CD14-positive monocyte (primary cell): ENCODE measurements at regions not wholly inside any gene's neighbourhood (a gene's known extent, or its start where the extent isn't known, plus 50 kb on each side); places are given as distances from the start of the nearest gene placed in this dataset.

Experiments used
- DNase-seq, 3 donors: peaks; one replicate each; pipeline ENCODE4 v3.0.0-alpha.2; 2011 to 2022
- H2AFZ ChIP-seq: 2 replicates; pipeline ENCODE4 v1.6.0; 2012; ENCODE audit warnings: mild to moderate bottlenecking, low read depth, low read length, inconsistent platforms; ENCODE audit not compliant: insufficient read depth, poor library complexity, severe bottlenecking
- H3K27ac ChIP-seq, 2 donors: 1 replicate in 1 of 2; 2 replicates in 1 of 2; pipeline ENCODE4 v1.5.1; 2012 to 2013; ENCODE audit warnings: low read length in 2 of 2, control low read depth in 1 of 2, inconsistent platforms in 1 of 2, low read depth in 1 of 2, mild to moderate bottlenecking in 1 of 2
- H3K27me3 ChIP-seq, 2 donors: one replicate each; pipeline versions ENCODE4 v1.6.0 to v1.6.1; 2011 to 2013; ENCODE audit warnings: low read length in 2 of 2; ENCODE audit not compliant: control insufficient read depth in 2 of 2, insufficient read depth in 2 of 2
- H3K36me3 ChIP-seq, 2 donors: replicated peaks in 1 of 2; 1 replicate in 1 of 2; 2 replicates in 1 of 2; pipeline versions ENCODE4 v1.5.1 to v1.6.1; 2012 to 2013; ENCODE audit warnings: low read length in 2 of 2, control low read depth in 1 of 2, inconsistent platforms in 1 of 2, mild to moderate bottlenecking in 1 of 2; ENCODE audit not compliant: insufficient read depth in 2 of 2, control insufficient read depth in 1 of 2
- H3K4me1 ChIP-seq, 2 donors: 1 replicate in 1 of 2; 2 replicates in 1 of 2; pipeline versions ENCODE4 v1.5.1 to v1.6.1; 2012 to 2013; ENCODE audit warnings: low read length in 2 of 2, control low read depth in 1 of 2, inconsistent platforms in 1 of 2, mild to moderate bottlenecking in 1 of 2, moderate library complexity in 1 of 2; ENCODE audit not compliant: insufficient read depth in 2 of 2, control insufficient read depth in 1 of 2
- H3K4me2 ChIP-seq: replicated peaks from 2 replicates; pipeline ENCODE3; 2012; ENCODE audit warnings: low read length, moderate library complexity, mild to moderate bottlenecking; ENCODE audit not compliant: poor library complexity, severe bottlenecking; ENCODE audit errors: extremely low read depth
- H3K4me3 ChIP-seq, 3 experiments: fragments of 200-600 bp in 1 of 3; sonication (generic) in 1 of 3; replicated peaks in 1 of 3; 1 replicate in 2 of 3; 2 replicates in 1 of 3; pipeline ENCODE4 v1.5.1; 2011 to 2013; ENCODE audit warnings: low read length in 3 of 3, mild to moderate bottlenecking in 3 of 3, control low read depth in 2 of 3, low read depth in 2 of 3, inconsistent platforms in 1 of 3, moderate library complexity in 1 of 3
- H3K79me2 ChIP-seq: 2 replicates; pipeline ENCODE4 v1.6.0; 2012; ENCODE audit warnings: mild to moderate bottlenecking, control low read depth, inconsistent platforms, low read length, moderate library complexity; ENCODE audit not compliant: insufficient read depth
- H3K9ac ChIP-seq: 2 replicates; pipeline ENCODE4 v1.6.0; 2017; ENCODE audit warnings: low read length, mild to moderate bottlenecking; ENCODE audit not compliant: insufficient read depth, poor library complexity, severe bottlenecking
- H3K9me3 ChIP-seq, 2 donors: replicated peaks in 1 of 2; 1 replicate in 1 of 2; 2 replicates in 1 of 2; pipeline versions ENCODE4 v1.5.1 to v1.6.1; 2012 to 2013; ENCODE audit warnings: low read length in 2 of 2, control low read depth in 1 of 2; ENCODE audit not compliant: control insufficient read depth in 1 of 2, insufficient read depth in 1 of 2
- H4K20me1 ChIP-seq: 2 replicates; pipeline ENCODE4 v1.6.0; 2012; ENCODE audit warnings: mild to moderate bottlenecking, low read length, control low read depth, moderate library complexity; ENCODE audit not compliant: insufficient read depth
- H3K27ac Mint-ChIP-seq, 7 donors: one replicate each; pipeline ENCODE4 v1.8.0; 2020; ENCODE audit warnings: mild to moderate bottlenecking in 7 of 7, mixed read lengths in 7 of 7, moderate library complexity in 6 of 7, inconsistent platforms in 2 of 7
- H3K27me3 Mint-ChIP-seq, 3 donors: one replicate each; pipeline ENCODE4 v1.8.0; 2021 to 2022; ENCODE audit warnings: low read depth in 3 of 3, mild to moderate bottlenecking in 3 of 3, mixed read lengths in 3 of 3, moderate library complexity in 3 of 3, inconsistent platforms in 1 of 3
- H3K36me3 Mint-ChIP-seq, 2 donors: one replicate each; pipeline ENCODE4 v1.8.0; 2020; ENCODE audit warnings: mixed read lengths in 2 of 2, inconsistent platforms in 1 of 2, mild to moderate bottlenecking in 1 of 2
- H3K4me1 Mint-ChIP-seq: one replicate; pipeline ENCODE4 v1.8.0; 2020; ENCODE audit warnings: mild to moderate bottlenecking, mixed read lengths
- H3K4me3 Mint-ChIP-seq, 2 donors: one replicate each; pipeline ENCODE4 v1.8.0; 2020; ENCODE audit warnings: mild to moderate bottlenecking in 2 of 2, mixed read lengths in 2 of 2, moderate library complexity in 1 of 2
- H3K9me3 Mint-ChIP-seq, 7 donors: one replicate each; pipeline ENCODE4 v1.8.0; 2020 to 2022; ENCODE audit warnings: mixed read lengths in 7 of 7, mild to moderate bottlenecking in 6 of 7, moderate library complexity in 6 of 7, inconsistent platforms in 2 of 7
- CTCF ChIP-seq: fragments of 200-600 bp; IDR thresholded peaks from one replicate; pipeline ENCODE4 v1.8.0; 2022; ENCODE audit warnings: antibody characterized with exemption, mild to moderate bottlenecking
- WGBS: methylation state at CpG from one replicate; pipeline ENCODE4 v1.1.5; 2013; ENCODE audit warnings: missing lambda C conversion rate; ENCODE audit not compliant: insufficient coverage; 5-methylcytosine and 5-hydroxymethylcytosine counted together
- intact Hi-C, 2 donors: fragments of 100-400 bp; cut with micrococcal nuclease; formaldehyde crosslinking; loops; one replicate each; pipeline versions ENCODE4 v1.15.0 to v1.15.1; 2023

GRCh38 chr10:37566332-37566731 lies 291.1 kb downstream of the ZNF248 start:
- H3K27me3 Mint-ChIP-seq: no peaks in the 10 kb centered on the region
- H3K4me3 ChIP-seq: no peak overlapping the region
- no peaks in the 10 kb centered on the region for H3K27me3 ChIP-seq
- no peaks in the 10 kb centered on the region for H3K79me2 ChIP-seq
- intact Hi-C loops: no loop called here
- no peak for TF ChIP-seq CTCF
- no peaks in the 10 kb centered on the region for H3K4me1 Mint-ChIP-seq
- WGBS: 77% methylated on average over 4 of the region's 6 CpGs
- no peak overlapping the region for H2AFZ ChIP-seq
- no peak for DNase-seq
- H3K36me3 ChIP-seq: no peaks in the 10 kb centered on the region
- H3K9me3 ChIP-seq: peaks cover 12 to 22% of the 10 kb centered on the region in 2 donors
- no peak overlapping the region for H3K27ac Mint-ChIP-seq
- H3K36me3 Mint-ChIP-seq: no peaks in the 10 kb centered on the region
- H3K4me3 Mint-ChIP-seq: no peak overlapping the region
- no peak overlapping the region for H3K9ac ChIP-seq
- no peaks in the 10 kb centered on the region for H4K20me1 ChIP-seq
- no peak overlapping the region for H3K4me2 ChIP-seq
- peaks cover 0 to 24% (median 12%) of the 10 kb centered on the region in 7 donors for H3K9me3 Mint-ChIP-seq
- no peaks in the 10 kb centered on the region for H3K4me1 ChIP-seq
- H3K27ac ChIP-seq: no peak overlapping the region

GRCh38 chr10:37563715-37564108 lies 293.7 kb downstream of the ZNF248 start:
- H3K9me3 ChIP-seq: peaks cover 0 to 15% of the 10 kb centered on the region in 2 donors
- no peak overlapping the region for H3K4me2 ChIP-seq
- no peaks in the 10 kb centered on the region for H3K36me3 ChIP-seq
- TF ChIP-seq CTCF: no peak
- H3K9ac ChIP-seq: no peak overlapping the region
- Mint-ChIP-seq H3K4me1 (no peaks in the 10 kb centered on the region), H3K4me3 (no peak overlapping the region), H3K27me3 (no peaks in the 10 kb centered on the region), H3K36me3 (no peaks in the 10 kb centered on the region), H3K27ac (no peak overlapping the region), H3K9me3 (peaks cover 2 to 24% (median 7%) of the 10 kb centered on the region in 7 donors)
- H3K27ac ChIP-seq: no peak overlapping the region
- no peak for DNase-seq
- WGBS: 80% methylated on average over 1 of the region's 3 CpGs
- H3K27me3 ChIP-seq: no peaks in the 10 kb centered on the region
- no peak overlapping the region for H3K4me3 ChIP-seq
- H2AFZ ChIP-seq: no peak overlapping the region
- no peaks in the 10 kb centered on the region for H3K4me1 ChIP-seq
- intact Hi-C loops: no loop called here
- H3K79me2 ChIP-seq: no peaks in the 10 kb centered on the region
- H4K20me1 ChIP-seq: no peaks in the 10 kb centered on the region
